Panc1 (cell line): ENCODE measurements at regions not wholly inside any gene's neighbourhood (a gene's known extent, or its start where the extent isn't known, plus 50 kb on each side); places are given as distances from the start of the nearest gene placed in this dataset.

Source experiments
- ATAC-seq: fragments of 200-7000 bp; cut with Tn5 transposase; 2 replicates; pipeline ENCODE4 v1.9.1; 2020; ENCODE audit warnings: mild to moderate bottlenecking, moderate library complexity
- BruUV-seq: library from RNA; stranded (reverse); fragments of 400-500 nt; replicated peaks from 2 replicates; lab custom pipeline; 2021; lab: Mats Ljungman, UMichigan
- CTCF ChIA-PET: fragments of 300-600 bp; sonication (Branson Sonifier 250); formaldehyde crosslinking; loops from one replicate; lab custom pipeline; 2022; ENCODE audit warnings: antibody characterized with exemption; lab: Charles Lee
- POLR2A ChIA-PET: fragments of 300-600 bp; sonication (Branson Sonifier 250); formaldehyde crosslinking; loops from one replicate; lab custom pipeline; 2022; ENCODE audit warnings: antibody characterized with exemption; lab: Charles Lee
- DNase-seq: peaks from one replicate; pipeline ENCODE4 v3.0.0-alpha.2; 2010; ENCODE audit warnings: low read depth, low spot score
- H3K27ac ChIP-seq: 2 replicates; pipeline ENCODE4 v1.5.1; 2011; ENCODE audit warnings: mild to moderate bottlenecking, low read length, inconsistent platforms
- H3K27me3 ChIP-seq: fragments of 200-500 bp; sonication (Bioruptor generic); 2 replicates; pipeline ENCODE4 v1.6.0; 2014; ENCODE audit warnings: low read length, inconsistent platforms; ENCODE audit not compliant: control insufficient read depth, insufficient read depth
- H3K36me3 ChIP-seq: fragments of 200-500 bp; sonication (Bioruptor generic); 2 replicates; pipeline ENCODE4 v1.5.1; 2014; ENCODE audit warnings: inconsistent platforms, mild to moderate bottlenecking, low read length, moderate library complexity; ENCODE audit not compliant: control insufficient read depth, insufficient read depth
- H3K4me1 ChIP-seq: 2 replicates; pipeline ENCODE4 v1.5.1; 2011; ENCODE audit warnings: inconsistent platforms, mild to moderate bottlenecking, low read length, moderate library complexity; ENCODE audit not compliant: control insufficient read depth, insufficient read depth
- H3K4me3 ChIP-seq, 2 experiments: 2 replicates each; pipeline ENCODE4 v1.5.1; 2011 to 2012; ENCODE audit warnings: low read depth in 2 of 2, low read length in 2 of 2, mild to moderate bottlenecking in 2 of 2, inconsistent platforms in 1 of 2, moderate library complexity in 1 of 2
- H3K9me3 ChIP-seq: fragments of 200-500 bp; sonication (Bioruptor generic); 2 replicates; pipeline ENCODE4 v1.5.1; 2014; ENCODE audit warnings: low read depth, mild to moderate bottlenecking, inconsistent platforms, low read length, moderate library complexity; ENCODE audit not compliant: control insufficient read depth, insufficient read depth
- CTCF ChIP-seq: fragments of 450-650 bp; IDR thresholded peaks from 2 replicates; pipeline ENCODE4 v1.5.1; 2017; ENCODE audit warnings: mild to moderate bottlenecking
- POLR2AphosphoS5 ChIP-seq: IDR thresholded peaks from 2 replicates; pipeline ENCODE4 v1.6.1; 2012; ENCODE audit warnings: mild to moderate bottlenecking, low read depth, low read length, moderate library complexity
- SIN3A ChIP-seq: IDR thresholded peaks from 2 replicates; pipeline ENCODE4 v1.6.1; 2012; ENCODE audit warnings: low read depth, mild to moderate bottlenecking, low read length, moderate library complexity, borderline replicate concordance; ENCODE audit not compliant: insufficient read depth
- TCF7L2 ChIP-seq: IDR thresholded peaks from 2 replicates; pipeline ENCODE4 v1.6.1; 2011; ENCODE audit warnings: mild to moderate bottlenecking, low read depth, low read length, inconsistent platforms
- in situ Hi-C: cut with HindIII; loops from 2 replicates; pipeline ENCODE4 v1.10.0; 2016; ENCODE audit warnings: low sequenced_read_pairs, low pct_unique_long_range_greater_than_20kb
- intact Hi-C: fragments of 100-400 bp; cut with micrococcal nuclease; formaldehyde crosslinking; loops from one replicate; pipeline ENCODE4 v1.10.0; 2022; ENCODE audit not compliant: unreplicated experiment
- TF ChIP-seq, protein P1 (sequence below), 2 experiments: IDR thresholded peaks; 2 replicates each; pipeline ENCODE4 v1.6.1; 2011 to 2012; ENCODE audit warnings: low read depth in 2 of 2, control low read depth in 1 of 2, low read length in 1 of 2, mild to moderate bottlenecking in 1 of 2, moderate library complexity in 1 of 2; ENCODE audit not compliant: insufficient read depth in 1 of 2

DNA sequence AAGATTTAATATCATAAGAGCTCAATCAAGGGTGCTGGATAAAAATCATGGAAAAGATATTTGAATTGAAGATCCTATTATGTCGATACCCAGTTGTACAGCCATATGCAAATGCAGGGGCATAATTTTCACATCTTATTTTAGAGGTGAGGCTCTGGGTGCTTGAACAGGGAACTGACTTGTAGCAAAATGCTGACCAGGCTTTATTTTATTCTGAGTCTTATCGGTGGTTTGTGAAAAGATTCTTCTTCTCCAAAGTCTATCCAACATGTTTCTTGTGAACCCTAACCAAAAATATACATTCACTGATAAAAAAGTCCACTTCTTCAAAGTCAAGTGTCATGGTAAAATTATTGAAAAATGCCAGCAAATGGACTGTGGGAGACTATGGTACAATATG, 475.5 kb upstream of the NEGR1 start:
- intact Hi-C loops: no loop called here
- BruUV-seq: no TSS peak
- CTCF ChIA-PET: no interaction called here

GRCh38 chr1:72745413-72745812, 463.1 kb upstream of the NEGR1 start:
- TF ChIP-seq POLR2AphosphoS5 (no peak), TCF7L2 (no peak), CTCF (no peak), SIN3A (no peak)
- TF ChIP-seq, protein P1, sequence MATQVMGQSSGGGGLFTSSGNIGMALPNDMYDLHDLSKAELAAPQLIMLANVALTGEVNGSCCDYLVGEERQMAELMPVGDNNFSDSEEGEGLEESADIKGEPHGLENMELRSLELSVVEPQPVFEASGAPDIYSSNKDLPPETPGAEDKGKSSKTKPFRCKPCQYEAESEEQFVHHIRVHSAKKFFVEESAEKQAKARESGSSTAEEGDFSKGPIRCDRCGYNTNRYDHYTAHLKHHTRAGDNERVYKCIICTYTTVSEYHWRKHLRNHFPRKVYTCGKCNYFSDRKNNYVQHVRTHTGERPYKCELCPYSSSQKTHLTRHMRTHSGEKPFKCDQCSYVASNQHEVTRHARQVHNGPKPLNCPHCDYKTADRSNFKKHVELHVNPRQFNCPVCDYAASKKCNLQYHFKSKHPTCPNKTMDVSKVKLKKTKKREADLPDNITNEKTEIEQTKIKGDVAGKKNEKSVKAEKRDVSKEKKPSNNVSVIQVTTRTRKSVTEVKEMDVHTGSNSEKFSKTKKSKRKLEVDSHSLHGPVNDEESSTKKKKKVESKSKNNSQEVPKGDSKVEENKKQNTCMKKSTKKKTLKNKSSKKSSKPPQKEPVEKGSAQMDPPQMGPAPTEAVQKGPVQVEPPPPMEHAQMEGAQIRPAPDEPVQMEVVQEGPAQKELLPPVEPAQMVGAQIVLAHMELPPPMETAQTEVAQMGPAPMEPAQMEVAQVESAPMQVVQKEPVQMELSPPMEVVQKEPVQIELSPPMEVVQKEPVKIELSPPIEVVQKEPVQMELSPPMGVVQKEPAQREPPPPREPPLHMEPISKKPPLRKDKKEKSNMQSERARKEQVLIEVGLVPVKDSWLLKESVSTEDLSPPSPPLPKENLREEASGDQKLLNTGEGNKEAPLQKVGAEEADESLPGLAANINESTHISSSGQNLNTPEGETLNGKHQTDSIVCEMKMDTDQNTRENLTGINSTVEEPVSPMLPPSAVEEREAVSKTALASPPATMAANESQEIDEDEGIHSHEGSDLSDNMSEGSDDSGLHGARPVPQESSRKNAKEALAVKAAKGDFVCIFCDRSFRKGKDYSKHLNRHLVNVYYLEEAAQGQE (IDR thresholded peaks at IDR 0.05; ENCODE audit: insufficient read depth in 1 of 2, low read depth in 2 of 2, low read length in 1 of 2): no peak
- CTCF ChIA-PET: no interaction called here
- no peak for ATAC-seq

More for the DNA sequence above, 475.5 kb upstream of the NEGR1 start:
- Histone ChIP-seq H3K27ac (no peak overlapping the region), H3K9me3 (no peaks in the 10 kb centered on the region), H3K27me3 (no peaks in the 10 kb centered on the region), H3K4me1 (no peaks in the 10 kb centered on the region), H3K4me3 (no peak overlapping the region), H3K36me3 (no peaks in the 10 kb centered on the region)
- DNase-seq (no peak), ATAC-seq (no peak)
- no peak for TF ChIP-seq TCF7L2
- TF ChIP-seq, protein P1 (IDR thresholded peaks at IDR 0.05; ENCODE audit: insufficient read depth in 1 of 2, low read depth in 2 of 2, low read length in 1 of 2): no peak
- in situ Hi-C loops: no loop called here
- POLR2A ChIA-PET: no interaction called here

More at GRCh38 chr1:72745413-72745812, 463.1 kb upstream of the NEGR1 start:
- intact Hi-C loops: no loop called here
- Histone ChIP-seq H3K27ac (no peak overlapping the region), H3K4me3 (no peak overlapping the region), H3K9me3 (no peaks in the 10 kb centered on the region), H3K36me3 (no peaks in the 10 kb centered on the region), H3K4me1 (no peaks in the 10 kb centered on the region), H3K27me3 (no peaks in the 10 kb centered on the region)
- no peak for DNase-seq
- in situ Hi-C loops: no loop called here
- POLR2A ChIA-PET: no interaction called here
- no TSS peak for BruUV-seq
